GM12878 (cell line): ENCODE measurements at regions not wholly inside any gene's neighbourhood (a gene's known extent, or its start where the extent isn't known, plus 50 kb on each side); places are given as distances from the start of the nearest gene placed in this dataset.

ENCODE experiments used
- ATAC-seq: fragments of 200-7000 bp; cut with Tn5 transposase; 3 replicates; pipeline ENCODE4 v1.9.1; 2020; ENCODE audit warnings: mild to moderate bottlenecking, moderate library complexity
- BruUV-seq: library from RNA; stranded (reverse); fragments of 400-500 nt; replicated peaks from 2 replicates; lab custom pipeline; 2021; lab: Mats Ljungman, UMichigan
- CTCF ChIA-PET: fragments of 300-600 bp; sonication (Branson Sonifier 250); formaldehyde crosslinking; extraction: SDS; loops from one replicate; lab custom pipeline; 2021; ENCODE audit warnings: inconsistent platforms; lab: Yijun Ruan, JAX
- POLR2A ChIA-PET: fragments of 350-600 bp; formaldehyde crosslinking; extraction: SDS; loops from one replicate; lab custom pipeline; 2021; ENCODE audit warnings: inconsistent platforms; lab: Charles Lee
- RAD21 ChIA-PET: fragments of 300-600 bp; sonication (Branson Sonifier 250); formaldehyde crosslinking; loops from one replicate; lab custom pipeline; 2023; ENCODE audit warnings: antibody characterized with exemption; ENCODE audit not compliant: unreplicated experiment; lab: Charles Lee
- SMC1A ChIA-PET: fragments of 300-600 bp; sonication (Branson Sonifier 250); formaldehyde crosslinking; loops from one replicate; lab custom pipeline; 2023; ENCODE audit not compliant: unreplicated experiment, uncharacterized antibody; lab: Charles Lee
- DNase-seq: peaks from one replicate; pipeline ENCODE4 v3.0.0-alpha.2; 2011; ENCODE audit warnings: low read depth, low spot score
- FAIRE-seq: peaks from 3 replicates; lab custom pipeline; 2011; peaks lifted over from hg19 to GRCh38; lab: Jason Lieb, UNC
- H2AFZ ChIP-seq: 2 replicates; pipeline ENCODE4 v1.6.0; 2011; ENCODE audit warnings: low read depth, low read length, control low read depth; ENCODE audit not compliant: control insufficient read depth
- H3K27ac ChIP-seq: 2 replicates; pipeline ENCODE4 v1.5.1; 2011; ENCODE audit warnings: control low read depth; ENCODE audit not compliant: control insufficient read depth, insufficient read depth
- H3K27me3 ChIP-seq, 2 experiments: replicated peaks in 1 of 2; 2 replicates each; pipeline versions ENCODE4 v1.6.0 to v1.6.1; 2011; ENCODE audit warnings: low read length in 1 of 2; ENCODE audit not compliant: control insufficient read depth in 2 of 2, insufficient read depth in 2 of 2
- H3K36me3 ChIP-seq, 2 experiments: 2 replicates each; pipeline ENCODE4 v1.5.1; 2011; ENCODE audit warnings: low read length in 1 of 2; ENCODE audit not compliant: control insufficient read depth in 2 of 2, insufficient read depth in 2 of 2
- H3K4me1 ChIP-seq: 2 replicates; pipeline ENCODE4 v1.6.1; 2011; ENCODE audit warnings: mild to moderate bottlenecking, low read length, moderate library complexity, mixed read lengths; ENCODE audit not compliant: control insufficient read depth, insufficient read depth
- H3K4me2 ChIP-seq: 2 replicates; pipeline ENCODE4 v1.6.0; 2011; ENCODE audit warnings: control low read depth; ENCODE audit not compliant: control insufficient read depth, insufficient read depth
- H3K4me3 ChIP-seq: fragments of 200-600 bp; sonication (generic); 2 replicates; pipeline ENCODE4 v1.5.1; 2016
- H3K79me2 ChIP-seq: 2 replicates; pipeline ENCODE4 v1.6.0; 2011; ENCODE audit warnings: low read length; ENCODE audit not compliant: control insufficient read depth, insufficient read depth
- H3K9ac ChIP-seq: 2 replicates; pipeline ENCODE4 v1.8.0; 2011; ENCODE audit warnings: low read length, control low read depth, mixed read lengths; ENCODE audit not compliant: control insufficient read depth, insufficient read depth
- H3K9me3 ChIP-seq: replicated peaks from 3 replicates; pipeline ENCODE4 v1.5.1; 2011; ENCODE audit warnings: mild to moderate bottlenecking, low read length; ENCODE audit not compliant: control insufficient read depth, insufficient read depth
- H4K20me1 ChIP-seq: 2 replicates; pipeline ENCODE4 v1.6.0; 2011; ENCODE audit not compliant: control insufficient read depth, insufficient read depth
- BHLHE40 ChIP-seq, 2 experiments: fragments of 450-650 bp in 1 of 2; IDR thresholded peaks; 2 replicates each; pipeline ENCODE4 v1.6.1; 2011 to 2017; ENCODE audit warnings: low read depth in 2 of 2, borderline replicate concordance in 1 of 2, improper control_type of control experiment in 1 of 2, low read length in 1 of 2, mild to moderate bottlenecking in 1 of 2
- BMI1 ChIP-seq: fragments of 450-650 bp; IDR thresholded peaks from 2 replicates; pipeline ENCODE4 v1.6.1; 2016; ENCODE audit warnings: mild to moderate bottlenecking, moderate library complexity, borderline replicate concordance
- CREB1 ChIP-seq: IDR thresholded peaks from 2 replicates; pipeline ENCODE4 v1.6.1; 2012; ENCODE audit warnings: low read depth, mild to moderate bottlenecking, inconsistent platforms
- PAX8 ChIP-seq: fragments of 450-650 bp; IDR thresholded peaks from 2 replicates; pipeline ENCODE4 v1.6.1; 2017; ENCODE audit warnings: mild to moderate bottlenecking, moderate library complexity
- RBBP5 ChIP-seq: fragments of 200-600 bp; sonication (generic); conservative IDR thresholded peaks from 2 replicates; pipeline ENCODE4 v1.6.1; 2016
- SMC3 ChIP-seq: IDR thresholded peaks from 2 replicates; pipeline ENCODE4 v1.6.1; 2011; ENCODE audit warnings: low read length, improper control_type of control experiment, borderline replicate concordance
- TARDBP ChIP-seq: IDR thresholded peaks from 2 replicates; pipeline ENCODE4 v1.6.1; 2016; ENCODE audit warnings: borderline replicate concordance
- WRNIP1 ChIP-seq: IDR thresholded peaks from 2 replicates; pipeline ENCODE4 v1.6.1; 2011; ENCODE audit warnings: low read depth, low read length, improper control_type of control experiment, borderline replicate concordance
- WGBS: methylation state at CpG from one replicate; pipeline ENCODE4 v1.1.6; 2016; ENCODE audit warnings: low lambda C conversion rate; ENCODE audit not compliant: insufficient replicate concordance, insufficient coverage; ENCODE audit errors: missing lambda C conversion rate; 5-methylcytosine and 5-hydroxymethylcytosine counted together
- in situ Hi-C: fragments of 300-500 bp; cut with MboI; formaldehyde crosslinking; loops from 9 replicates; pipeline ENCODE4 v1.14.3; 2018; ENCODE audit warnings: mixed read lengths
- intact Hi-C: fragments of 100-400 bp; cut with micrococcal nuclease; formaldehyde crosslinking; loops from one replicate; pipeline ENCODE4 v1.14.2; 2022; ENCODE audit not compliant: unreplicated experiment
- TF ChIP-seq, protein P1 (sequence below): fragments of 450-650 bp; IDR thresholded peaks from 2 replicates; pipeline ENCODE4 v1.6.1; 2014; ENCODE audit warnings: mild to moderate bottlenecking
- TF ChIP-seq, protein P2 (sequence below): fragments of 450-650 bp; IDR thresholded peaks from 2 replicates; pipeline ENCODE4 v1.6.1; 2017; ENCODE audit warnings: low read depth, mild to moderate bottlenecking, moderate library complexity
- TF ChIP-seq, protein P3 (sequence below): IDR thresholded peaks from 2 replicates; pipeline ENCODE4 v1.6.1; 2011; ENCODE audit warnings: low read depth, low read length, improper control_type of control experiment, borderline replicate concordance

DNA sequence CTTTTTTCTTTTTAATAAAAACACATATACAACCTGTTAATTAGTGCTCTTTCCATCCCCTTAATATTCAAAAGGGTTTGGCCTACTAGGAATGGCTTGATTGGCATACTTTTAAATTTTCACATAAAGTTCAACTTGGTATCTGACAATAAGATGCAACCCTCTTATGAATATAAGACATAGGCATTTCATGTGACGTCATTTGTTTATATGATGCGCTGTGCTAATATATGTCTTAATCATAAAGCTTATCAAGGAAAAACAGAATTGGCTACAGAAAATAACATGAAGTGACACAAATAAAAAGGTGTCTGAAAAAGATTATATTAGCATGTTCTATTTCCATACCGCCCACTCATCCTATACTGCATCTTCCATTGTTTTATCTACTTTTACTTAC is 1642.4 kb downstream of the EFNA5 start:
- TF ChIP-seq PAX8, result no peak
- no peak for TF ChIP-seq WRNIP1
- no peak for TF ChIP-seq BHLHE40 (IDR thresholded peaks at IDR 0.05; ENCODE audit: borderline replicate concordance in 1 of 2, low read depth in 2 of 2, low read length in 1 of 2)
- TF ChIP-seq, protein P1, sequence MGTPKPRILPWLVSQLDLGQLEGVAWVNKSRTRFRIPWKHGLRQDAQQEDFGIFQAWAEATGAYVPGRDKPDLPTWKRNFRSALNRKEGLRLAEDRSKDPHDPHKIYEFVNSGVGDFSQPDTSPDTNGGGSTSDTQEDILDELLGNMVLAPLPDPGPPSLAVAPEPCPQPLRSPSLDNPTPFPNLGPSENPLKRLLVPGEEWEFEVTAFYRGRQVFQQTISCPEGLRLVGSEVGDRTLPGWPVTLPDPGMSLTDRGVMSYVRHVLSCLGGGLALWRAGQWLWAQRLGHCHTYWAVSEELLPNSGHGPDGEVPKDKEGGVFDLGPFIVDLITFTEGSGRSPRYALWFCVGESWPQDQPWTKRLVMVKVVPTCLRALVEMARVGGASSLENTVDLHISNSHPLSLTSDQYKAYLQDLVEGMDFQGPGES, result no peak
- TF ChIP-seq RBBP5, result no peak
- TF ChIP-seq, protein P2, sequence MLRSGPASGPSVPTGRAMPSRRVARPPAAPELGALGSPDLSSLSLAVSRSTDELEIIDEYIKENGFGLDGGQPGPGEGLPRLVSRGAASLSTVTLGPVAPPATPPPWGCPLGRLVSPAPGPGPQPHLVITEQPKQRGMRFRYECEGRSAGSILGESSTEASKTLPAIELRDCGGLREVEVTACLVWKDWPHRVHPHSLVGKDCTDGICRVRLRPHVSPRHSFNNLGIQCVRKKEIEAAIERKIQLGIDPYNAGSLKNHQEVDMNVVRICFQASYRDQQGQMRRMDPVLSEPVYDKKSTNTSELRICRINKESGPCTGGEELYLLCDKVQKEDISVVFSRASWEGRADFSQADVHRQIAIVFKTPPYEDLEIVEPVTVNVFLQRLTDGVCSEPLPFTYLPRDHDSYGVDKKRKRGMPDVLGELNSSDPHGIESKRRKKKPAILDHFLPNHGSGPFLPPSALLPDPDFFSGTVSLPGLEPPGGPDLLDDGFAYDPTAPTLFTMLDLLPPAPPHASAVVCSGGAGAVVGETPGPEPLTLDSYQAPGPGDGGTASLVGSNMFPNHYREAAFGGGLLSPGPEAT, result no peak
- no peak for TF ChIP-seq BMI1
- TF ChIP-seq SMC3, result no peak
- TF ChIP-seq TARDBP, result no peak
- TF ChIP-seq, protein P3, sequence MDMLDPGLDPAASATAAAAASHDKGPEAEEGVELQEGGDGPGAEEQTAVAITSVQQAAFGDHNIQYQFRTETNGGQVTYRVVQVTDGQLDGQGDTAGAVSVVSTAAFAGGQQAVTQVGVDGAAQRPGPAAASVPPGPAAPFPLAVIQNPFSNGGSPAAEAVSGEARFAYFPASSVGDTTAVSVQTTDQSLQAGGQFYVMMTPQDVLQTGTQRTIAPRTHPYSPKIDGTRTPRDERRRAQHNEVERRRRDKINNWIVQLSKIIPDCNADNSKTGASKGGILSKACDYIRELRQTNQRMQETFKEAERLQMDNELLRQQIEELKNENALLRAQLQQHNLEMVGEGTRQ, result no peak
- TF ChIP-seq CREB1, result no peak

More for the DNA sequence above, 1642.4 kb downstream of the EFNA5 start:
- intact Hi-C loops, result no loop called here
- H3K4me1 ChIP-seq, result no peaks in the 10 kb centered on the region
- WGBS, result 32% methylated on average over 3 of the region's 3 CpGs
- no TSS peak for BruUV-seq
- no peaks in the 10 kb centered on the region for H3K79me2 ChIP-seq
- in situ Hi-C loops, result no loop called here
- CTCF ChIA-PET, result no interaction called here
- no peak overlapping the region for H3K9ac ChIP-seq
- SMC1A ChIA-PET, result no interaction called here
- POLR2A ChIA-PET, result no interaction called here
- H3K4me2 ChIP-seq, result no peak overlapping the region
- no peaks in the 10 kb centered on the region for H3K9me3 ChIP-seq
- ATAC-seq, result no peak
- no peak overlapping the region for H3K4me3 ChIP-seq
- H3K27me3 ChIP-seq, result no peaks in the 10 kb centered on the region
- H2AFZ ChIP-seq, result no peak overlapping the region
- no peaks in the 10 kb centered on the region for H3K36me3 ChIP-seq
- no peak overlapping the region for H3K27ac ChIP-seq
- H4K20me1 ChIP-seq, result no peaks in the 10 kb centered on the region
- no peak for FAIRE-seq
- DNase-seq, result no peak
- RAD21 ChIA-PET, result no interaction called here
